Loucy (cell line): ENCODE measurements at regions not wholly inside any gene's neighbourhood (a gene's known extent, or its start where the extent isn't known, plus 50 kb on each side); places are given as distances from the start of the nearest gene placed in this dataset.

ENCODE experiments used
- H2AFZ ChIP-seq: fragments of 200-600 bp; sonication (generic); 2 replicates; pipeline ENCODE4 v1.6.0; 2016; ENCODE audit warnings: antibody characterized with exemption, mild to moderate bottlenecking, low read length, moderate library complexity
- H3F3A ChIP-seq: fragments of 200-600 bp; 2 replicates; pipeline ENCODE4 v1.6.0; 2016; ENCODE audit warnings: antibody characterized with exemption, low read depth, mild to moderate bottlenecking
- H3K27me3 ChIP-seq: fragments of 200-600 bp; sonication (generic); 2 replicates; pipeline ENCODE4 v1.6.1; 2014; ENCODE audit warnings: low read length, mild to moderate bottlenecking; ENCODE audit not compliant: insufficient read depth, poor library complexity, severe bottlenecking
- H3K36me3 ChIP-seq: fragments of 200-600 bp; sonication (generic); 2 replicates; pipeline ENCODE4 v1.6.1; 2016; ENCODE audit warnings: low read length; ENCODE audit not compliant: insufficient read depth
- H3K4me1 ChIP-seq: fragments of 200-600 bp; sonication (generic); 2 replicates; pipeline ENCODE4 v1.5.1; 2014; ENCODE audit warnings: low read length, mild to moderate bottlenecking; ENCODE audit not compliant: insufficient read depth, poor library complexity, severe bottlenecking
- H3K4me2 ChIP-seq: fragments of 200-600 bp; sonication (generic); 2 replicates; pipeline ENCODE4 v1.6.0; 2014; ENCODE audit warnings: antibody characterized with exemption, low read length, low read depth, mild to moderate bottlenecking; ENCODE audit not compliant: poor library complexity, severe bottlenecking
- H3K4me3 ChIP-seq: fragments of 200-600 bp; sonication (generic); 2 replicates; pipeline ENCODE4 v1.5.1; 2014; ENCODE audit warnings: low read length, mild to moderate bottlenecking, mixed read lengths; ENCODE audit not compliant: poor library complexity, severe bottlenecking
- H3K79me2 ChIP-seq: fragments of 200-600 bp; sonication (generic); 2 replicates; pipeline ENCODE4 v1.6.1; 2014; ENCODE audit warnings: low read length; ENCODE audit not compliant: insufficient read depth
- H3K9ac ChIP-seq: fragments of 200-600 bp; sonication (generic); 2 replicates; pipeline ENCODE4 v1.6.0; 2014; ENCODE audit warnings: mild to moderate bottlenecking, low read depth, low read length, moderate library complexity; ENCODE audit not compliant: poor library complexity, severe bottlenecking
- H3K9me2 ChIP-seq: fragments of 200-600 bp; sonication (generic); replicated peaks from 2 replicates; pipeline ENCODE4 v1.6.1; 2016; ENCODE audit warnings: low read depth, low read length, mixed read lengths
- H3K9me3 ChIP-seq: fragments of 200-600 bp; sonication (generic); 2 replicates; pipeline ENCODE4 v1.6.1; 2014; ENCODE audit warnings: mild to moderate bottlenecking, antibody characterized with exemption, low read length, low read depth; ENCODE audit not compliant: insufficient read depth
- H4K20me1 ChIP-seq: fragments of 200-600 bp; sonication (generic); 2 replicates; pipeline ENCODE4 v1.6.0; 2014; ENCODE audit warnings: antibody characterized with exemption, low read length, mild to moderate bottlenecking; ENCODE audit not compliant: insufficient read depth, poor library complexity, severe bottlenecking
- EZH2phosphoT487 ChIP-seq: fragments of 200-600 bp; IDR thresholded peaks from 2 replicates; pipeline ENCODE4 v1.6.1; 2018; ENCODE audit warnings: antibody characterized with exemption, mild to moderate bottlenecking, moderate library complexity, borderline replicate concordance
- TF ChIP-seq, protein P1 (sequence below): fragments of 200-600 bp; sonication (generic); conservative IDR thresholded peaks from 2 replicates; pipeline ENCODE4 v1.5.1; 2014; ENCODE audit warnings: mild to moderate bottlenecking, antibody characterized with exemption, low read length

DNA sequence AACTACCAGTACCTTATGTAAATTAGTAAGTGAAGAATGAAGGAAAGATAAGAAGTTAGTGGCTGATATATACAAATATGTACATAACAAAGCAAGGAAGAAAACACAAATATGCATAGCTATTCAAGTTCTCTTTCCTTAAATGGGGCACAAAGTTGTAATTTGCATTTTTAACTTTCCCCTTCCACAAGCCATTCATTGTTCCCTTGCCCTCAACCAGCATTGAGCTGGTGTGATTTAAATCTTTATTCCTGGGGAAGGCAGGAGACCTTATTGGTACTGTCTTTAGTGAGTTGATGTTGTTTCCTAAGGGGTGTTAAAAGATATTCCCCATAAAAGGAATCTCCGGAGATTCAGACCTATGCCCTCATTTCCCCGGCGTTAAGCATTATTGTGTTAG, 735.3 kb downstream of the PCDH18 start:
- Histone ChIP-seq H3K4me2 (no peak overlapping the region), H2AFZ (no peak overlapping the region), H3K4me1 (no peaks in the 10 kb centered on the region), H3K9me2 (no peaks in the 10 kb centered on the region), H3K4me3 (no peak overlapping the region), H3K36me3 (no peaks in the 10 kb centered on the region), H3K79me2 (no peaks in the 10 kb centered on the region), H3K9ac (no peak overlapping the region), H4K20me1 (no peaks in the 10 kb centered on the region), H3K9me3 (no peaks in the 10 kb centered on the region), H3K27me3 (no peaks in the 10 kb centered on the region), H3F3A (no peaks in the 10 kb centered on the region)
- TF ChIP-seq EZH2phosphoT487 = no peak
- TF ChIP-seq, protein P1, sequence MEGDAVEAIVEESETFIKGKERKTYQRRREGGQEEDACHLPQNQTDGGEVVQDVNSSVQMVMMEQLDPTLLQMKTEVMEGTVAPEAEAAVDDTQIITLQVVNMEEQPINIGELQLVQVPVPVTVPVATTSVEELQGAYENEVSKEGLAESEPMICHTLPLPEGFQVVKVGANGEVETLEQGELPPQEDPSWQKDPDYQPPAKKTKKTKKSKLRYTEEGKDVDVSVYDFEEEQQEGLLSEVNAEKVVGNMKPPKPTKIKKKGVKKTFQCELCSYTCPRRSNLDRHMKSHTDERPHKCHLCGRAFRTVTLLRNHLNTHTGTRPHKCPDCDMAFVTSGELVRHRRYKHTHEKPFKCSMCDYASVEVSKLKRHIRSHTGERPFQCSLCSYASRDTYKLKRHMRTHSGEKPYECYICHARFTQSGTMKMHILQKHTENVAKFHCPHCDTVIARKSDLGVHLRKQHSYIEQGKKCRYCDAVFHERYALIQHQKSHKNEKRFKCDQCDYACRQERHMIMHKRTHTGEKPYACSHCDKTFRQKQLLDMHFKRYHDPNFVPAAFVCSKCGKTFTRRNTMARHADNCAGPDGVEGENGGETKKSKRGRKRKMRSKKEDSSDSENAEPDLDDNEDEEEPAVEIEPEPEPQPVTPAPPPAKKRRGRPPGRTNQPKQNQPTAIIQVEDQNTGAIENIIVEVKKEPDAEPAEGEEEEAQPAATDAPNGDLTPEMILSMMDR = no peak

DNA sequence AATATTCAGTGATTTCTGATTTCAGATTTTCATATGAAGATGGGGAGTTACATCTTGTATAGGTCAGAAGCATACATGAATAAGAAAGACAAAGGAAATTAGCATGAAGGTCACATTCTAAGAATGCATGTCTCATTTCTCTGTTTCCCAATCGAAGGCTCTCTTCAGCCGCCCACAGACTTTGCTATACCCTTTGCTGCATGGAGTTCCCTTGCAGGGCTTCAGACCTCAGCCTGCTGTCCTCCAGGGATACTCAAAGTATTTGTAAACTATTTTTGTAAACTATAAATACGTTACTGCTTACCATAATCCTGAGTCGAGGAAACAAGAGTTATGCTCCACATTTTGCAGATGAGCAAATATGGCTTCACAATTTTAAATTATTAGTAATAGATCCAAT, 738.4 kb downstream of the PCDH18 start:
- no peaks in the 10 kb centered on the region for H3F3A ChIP-seq
- no peaks in the 10 kb centered on the region for H3K9me2 ChIP-seq
- H4K20me1 ChIP-seq = no peaks in the 10 kb centered on the region
- H3K9ac ChIP-seq = no peak overlapping the region
- H3K4me1 ChIP-seq = no peaks in the 10 kb centered on the region
- H3K4me2 ChIP-seq = no peak overlapping the region
- H3K27me3 ChIP-seq = no peaks in the 10 kb centered on the region
- H3K79me2 ChIP-seq = no peaks in the 10 kb centered on the region
- no peak for TF ChIP-seq EZH2phosphoT487
- TF ChIP-seq, protein P1 = no peak
- H3K36me3 ChIP-seq = no peaks in the 10 kb centered on the region
- no peaks in the 10 kb centered on the region for H3K9me3 ChIP-seq
- H3K4me3 ChIP-seq = no peak overlapping the region
- H2AFZ ChIP-seq = no peak overlapping the region

- H4K20me1 ChIP-seq = no peaks in the 10 kb centered on the region
- TF ChIP-seq, protein P1 = no peak
- H3K79me2 ChIP-seq = no peaks in the 10 kb centered on the region
- no peaks in the 10 kb centered on the region for H3K27me3 ChIP-seq
- H3K4me1 ChIP-seq = no peaks in the 10 kb centered on the region
- no peaks in the 10 kb centered on the region for H3F3A ChIP-seq
- no peaks in the 10 kb centered on the region for H3K9me2 ChIP-seq
- no peaks in the 10 kb centered on the region for H3K9me3 ChIP-seq
- no peaks in the 10 kb centered on the region for H3K36me3 ChIP-seq
- no peak overlapping the region for H3K9ac ChIP-seq
- H2AFZ ChIP-seq = no peak overlapping the region
- no peak overlapping the region for H3K4me3 ChIP-seq
- no peak overlapping the region for H3K4me2 ChIP-seq
Measured at GRCh38 chr4:136784326-136784725, 748.0 kb downstream of the PCDH18 start.
